CD4-positive, alpha-beta T cell (primary cell): ENCODE measurements at regions not wholly inside any gene's neighbourhood (a gene's known extent, or its start where the extent isn't known, plus 50 kb on each side); places are given as distances from the start of the nearest gene placed in this dataset.

Experiments used
- ATAC-seq: fragments of 200-7000 bp; cut with Tn5 transposase; one replicate; pipeline ENCODE4 v1.10.0; 2022; ENCODE audit warnings: mild to moderate bottlenecking; ENCODE audit not compliant: poor library complexity
- CTCF ChIA-PET: fragments of 350-600 bp; sonication (Branson Sonifier 250); formaldehyde crosslinking; loops from one replicate; lab custom pipeline; 2021; ENCODE audit warnings: antibody characterized with exemption, inconsistent platforms; lab: Charles Lee
- POLR2A ChIA-PET: fragments of 350-600 bp; sonication (Branson Sonifier 250); formaldehyde crosslinking; loops from one replicate; lab custom pipeline; 2021; ENCODE audit warnings: antibody characterized with exemption, inconsistent platforms; lab: Charles Lee
- DNase-seq, 14 experiments: peaks; one replicate each; pipeline ENCODE4 v3.0.0-alpha.2; 2013 to 2020; ENCODE audit warnings: mixed read lengths in 2 of 14
- H3K27ac ChIP-seq, 2 donors: one replicate each; pipeline versions ENCODE4 v1.5.1 to v1.7.0; 2013; ENCODE audit warnings: low read length in 2 of 2, low read depth in 1 of 2, mild to moderate bottlenecking in 1 of 2
- H3K27me3 ChIP-seq, 2 experiments: 1 replicate in 1 of 2; 2 replicates in 1 of 2; pipeline versions ENCODE4 v1.6.1 to v1.7.0; 2013; ENCODE audit warnings: low read length in 2 of 2, control low read depth in 1 of 2, mild to moderate bottlenecking in 1 of 2, moderate library complexity in 1 of 2; ENCODE audit not compliant: insufficient read depth in 2 of 2, control insufficient read depth in 1 of 2
- H3K36me3 ChIP-seq: one replicate; pipeline ENCODE4 v1.6.1; 2013; ENCODE audit warnings: low read length, control low read depth; ENCODE audit not compliant: insufficient read depth
- H3K4me1 ChIP-seq: one replicate; pipeline ENCODE4 v1.6.1; 2013; ENCODE audit warnings: low read length, control low read depth; ENCODE audit not compliant: insufficient read depth
- H3K4me3 ChIP-seq: one replicate; pipeline ENCODE4 v1.5.1; 2013; ENCODE audit warnings: mild to moderate bottlenecking, low read length, moderate library complexity
- H3K9me3 ChIP-seq, 2 experiments: 1 replicate in 1 of 2; 2 replicates in 1 of 2; pipeline versions ENCODE4 v1.6.1 to v1.7.0; 2013; ENCODE audit warnings: low read length in 2 of 2, mild to moderate bottlenecking in 2 of 2, control low read depth in 1 of 2, moderate library complexity in 1 of 2; ENCODE audit not compliant: control insufficient read depth in 1 of 2, insufficient read depth in 1 of 2
- H3K27ac Mint-ChIP-seq: one replicate; pipeline ENCODE4 v1.8.0; 2020; ENCODE audit warnings: mixed read lengths
- H3K27me3 Mint-ChIP-seq: one replicate; pipeline ENCODE4 v1.8.0; 2021; ENCODE audit warnings: mixed read lengths
- H3K36me3 Mint-ChIP-seq: one replicate; pipeline ENCODE4 v1.8.0; 2021; ENCODE audit warnings: low read depth, mixed read lengths
- H3K4me1 Mint-ChIP-seq: one replicate; pipeline ENCODE4 v1.8.0; 2021; ENCODE audit warnings: low read depth, mixed read lengths
- H3K4me3 Mint-ChIP-seq: one replicate; pipeline ENCODE4 v1.8.0; 2020; ENCODE audit warnings: mild to moderate bottlenecking, mixed read lengths
- H3K9me3 Mint-ChIP-seq: one replicate; pipeline ENCODE4 v1.8.0; 2020; ENCODE audit warnings: mixed read lengths
- CTCF ChIP-seq: fragments of 200-600 bp; IDR thresholded peaks from one replicate; pipeline ENCODE4 v1.8.0; 2022; ENCODE audit warnings: antibody characterized with exemption, mild to moderate bottlenecking
- intact Hi-C, 2 experiments: fragments of 100-400 bp; cut with DNase I in 1 of 2; cut with micrococcal nuclease in 1 of 2; formaldehyde crosslinking; loops; one replicate each; pipeline versions ENCODE4 v1.15.1 to v1.9.0; 2023 to 2025; cut with DNase I, micrococcal nuclease

GRCh38 chr13:111006506-111007031, 91.7 kb upstream of the ANKRD10 start:
- intact Hi-C loops = no loop called here
- CTCF ChIA-PET = no interaction called here
- H3K4me3 Mint-ChIP-seq = no peak overlapping the region
- no peak overlapping the region for H3K4me3 ChIP-seq
- no peak overlapping the region for H3K27ac Mint-ChIP-seq
- peaks cover 25% of the 10 kb centered on the region for H3K27me3 Mint-ChIP-seq
- no peaks in the 10 kb centered on the region for H3K9me3 Mint-ChIP-seq
- H3K4me1 Mint-ChIP-seq = no peaks in the 10 kb centered on the region
- H3K4me1 ChIP-seq = no peaks in the 10 kb centered on the region
- H3K9me3 ChIP-seq = no peaks in the 10 kb centered on the region
- no peak for DNase-seq
- no peak for TF ChIP-seq CTCF
- POLR2A ChIA-PET = no interaction called here
- no peaks in the 10 kb centered on the region for H3K36me3 Mint-ChIP-seq
- no peaks in the 10 kb centered on the region for H3K36me3 ChIP-seq
- no peaks in the 10 kb centered on the region for H3K27me3 ChIP-seq
- ATAC-seq = no peak
- no peak overlapping the region for H3K27ac ChIP-seq

GRCh38 chr13:111005808-111006505, 91.1 kb upstream of the ANKRD10 start:
- intact Hi-C loops = no loop called here

GRCh38 chr13:111005364-111005763, 90.5 kb upstream of the ANKRD10 start:
- H3K4me1 Mint-ChIP-seq = no peaks in the 10 kb centered on the region
- H3K36me3 ChIP-seq = no peaks in the 10 kb centered on the region
- intact Hi-C loops = no loop called here
- H3K9me3 ChIP-seq = no peaks in the 10 kb centered on the region
- H3K4me3 Mint-ChIP-seq = no peak overlapping the region
- DNase-seq (no peak), ATAC-seq (no peak)
- no peaks in the 10 kb centered on the region for H3K27me3 ChIP-seq
- TF ChIP-seq CTCF = no peak
- H3K4me3 ChIP-seq = no peak overlapping the region
- no peaks in the 10 kb centered on the region for H3K36me3 Mint-ChIP-seq
- ChIA-PET POLR2A (no interaction called here), CTCF (no interaction called here)
- no peak overlapping the region for H3K27ac Mint-ChIP-seq
- H3K27ac ChIP-seq = no peak overlapping the region
- H3K9me3 Mint-ChIP-seq = no peaks in the 10 kb centered on the region
- no peaks in the 10 kb centered on the region for H3K4me1 ChIP-seq
- peaks cover 18% of the 10 kb centered on the region for H3K27me3 Mint-ChIP-seq

More at GRCh38 chr13:111005808-111006505, 91.1 kb upstream of the ANKRD10 start:
- Mint-ChIP-seq H3K4me3 (no peak overlapping the region), H3K4me1 (no peaks in the 10 kb centered on the region), H3K9me3 (no peaks in the 10 kb centered on the region), H3K27me3 (peaks cover 22% of the 10 kb centered on the region), H3K36me3 (no peaks in the 10 kb centered on the region), H3K27ac (no peak overlapping the region)
- Histone ChIP-seq H3K4me3 (no peak overlapping the region), H3K4me1 (no peaks in the 10 kb centered on the region), H3K27me3 (no peaks in the 10 kb centered on the region), H3K36me3 (no peaks in the 10 kb centered on the region), H3K27ac (no peak overlapping the region), H3K9me3 (no peaks in the 10 kb centered on the region)
- ChIA-PET POLR2A (no interaction called here), CTCF (no interaction called here)
- ATAC-seq (no peak), DNase-seq (no peak)
- no peak for TF ChIP-seq CTCF
